ENCODE measurements at regions not wholly inside any gene's neighbourhood (a gene's known extent, or its start where the extent isn't known, plus 50 kb on each side); places are given as distances from the start of the nearest gene placed in this dataset.

- no peaks in the 10 kb centered on the region for H3K4me1 ChIP-seq (ENCODE audit: control insufficient read depth in 2 of 2, insufficient read depth in 2 of 2, low read length in 1 of 2)
- 80 to 81% methylated on average over 2 of the region's 2 CpGs for WGBS, 2 donors
- H3K36me3 ChIP-seq (ENCODE audit: control insufficient read depth in 2 of 2, insufficient read depth in 2 of 2, low read length in 1 of 2) = no peaks in the 10 kb centered on the region
- no peak overlapping the region for H3K27ac ChIP-seq (ENCODE audit: low read depth in 2 of 2, low read length in 1 of 2)
- H3K27me3 ChIP-seq (ENCODE audit: control insufficient read depth in 1 of 2, insufficient read depth in 2 of 2, low read length in 2 of 2) = no peaks in the 10 kb centered on the region
- H3K4me3 ChIP-seq (ENCODE audit: low read depth in 1 of 2, low read length in 2 of 2) = no peak overlapping the region
- no peaks in the 10 kb centered on the region for H3K9me3 ChIP-seq (ENCODE audit: control insufficient read depth in 2 of 2, insufficient read depth in 1 of 2, low read depth in 1 of 2, low read length in 1 of 2)
Observed at GRCh38 chr12:62162214-62162613, 98.0 kb upstream of the USP15 start.

- H3K36me3 ChIP-seq (ENCODE audit: control insufficient read depth in 2 of 2, insufficient read depth in 2 of 2, low read length in 1 of 2) = no peaks in the 10 kb centered on the region
- no peak overlapping the region for H3K4me3 ChIP-seq (ENCODE audit: low read depth in 1 of 2, low read length in 2 of 2)
- H3K27ac ChIP-seq (ENCODE audit: low read depth in 2 of 2, low read length in 1 of 2) = no peak overlapping the region
- no peaks in the 10 kb centered on the region for H3K4me1 ChIP-seq (ENCODE audit: control insufficient read depth in 2 of 2, insufficient read depth in 2 of 2, low read length in 1 of 2)
- H3K27me3 ChIP-seq (ENCODE audit: control insufficient read depth in 1 of 2, insufficient read depth in 2 of 2, low read length in 2 of 2) = no peaks in the 10 kb centered on the region
- no peaks in the 10 kb centered on the region for H3K9me3 ChIP-seq (ENCODE audit: control insufficient read depth in 2 of 2, insufficient read depth in 1 of 2, low read depth in 1 of 2, low read length in 1 of 2)
- 67 to 75% methylated on average over 1 of the region's 1 CpG for WGBS, 2 donors
Observed at GRCh38 chr12:62163368-62163767, 96.8 kb upstream of the USP15 start.

- H3K27ac ChIP-seq (ENCODE audit: low read depth in 2 of 2, low read length in 1 of 2) = no peak overlapping the region
- WGBS, 2 donors = 70 to 75% methylated on average over 4 of the region's 4 CpGs
- H3K4me1 ChIP-seq (ENCODE audit: control insufficient read depth in 2 of 2, insufficient read depth in 2 of 2, low read length in 1 of 2) = no peaks in the 10 kb centered on the region
- H3K9me3 ChIP-seq (ENCODE audit: control insufficient read depth in 2 of 2, insufficient read depth in 1 of 2, low read depth in 1 of 2, low read length in 1 of 2) = no peaks in the 10 kb centered on the region
- no peak overlapping the region for H3K4me3 ChIP-seq (ENCODE audit: low read depth in 1 of 2, low read length in 2 of 2)
- no peaks in the 10 kb centered on the region for H3K27me3 ChIP-seq (ENCODE audit: control insufficient read depth in 1 of 2, insufficient read depth in 2 of 2, low read length in 2 of 2)
- H3K36me3 ChIP-seq (ENCODE audit: control insufficient read depth in 2 of 2, insufficient read depth in 2 of 2, low read length in 1 of 2) = no peaks in the 10 kb centered on the region
Observed at GRCh38 chr12:62164036-62164435, 96.2 kb upstream of the USP15 start.

- Histone ChIP-seq H3K36me3 (ENCODE audit: control insufficient read depth in 2 of 2, insufficient read depth in 2 of 2, low read length in 1 of 2) (no peaks in the 10 kb centered on the region), H3K4me1 (ENCODE audit: control insufficient read depth in 2 of 2, insufficient read depth in 2 of 2, low read length in 1 of 2) (no peaks in the 10 kb centered on the region), H3K9me3 (ENCODE audit: control insufficient read depth in 2 of 2, insufficient read depth in 1 of 2, low read depth in 1 of 2, low read length in 1 of 2) (no peaks in the 10 kb centered on the region), H3K27me3 (ENCODE audit: control insufficient read depth in 1 of 2, insufficient read depth in 2 of 2, low read length in 2 of 2) (no peaks in the 10 kb centered on the region), H3K4me3 (ENCODE audit: low read depth in 1 of 2, low read length in 2 of 2) (no peak overlapping the region), H3K27ac (ENCODE audit: low read depth in 2 of 2, low read length in 1 of 2) (no peak overlapping the region)
- WGBS, 2 donors = 57 to 60% methylated on average over 2 of the region's 2 CpGs
Observed at GRCh38 chr12:62166525-62166924, 93.7 kb upstream of the USP15 start.

- Histone ChIP-seq H3K27me3 (ENCODE audit: control insufficient read depth in 1 of 2, insufficient read depth in 2 of 2, low read length in 2 of 2) (no peaks in the 10 kb centered on the region), H3K4me3 (ENCODE audit: low read depth in 1 of 2, low read length in 2 of 2) (no peak overlapping the region), H3K36me3 (ENCODE audit: control insufficient read depth in 2 of 2, insufficient read depth in 2 of 2, low read length in 1 of 2) (no peaks in the 10 kb centered on the region), H3K9me3 (ENCODE audit: control insufficient read depth in 2 of 2, insufficient read depth in 1 of 2, low read depth in 1 of 2, low read length in 1 of 2) (no peaks in the 10 kb centered on the region), H3K27ac (ENCODE audit: low read depth in 2 of 2, low read length in 1 of 2) (no peak overlapping the region), H3K4me1 (ENCODE audit: control insufficient read depth in 2 of 2, insufficient read depth in 2 of 2, low read length in 1 of 2) (no peaks in the 10 kb centered on the region)
- 74 to 82% methylated on average over 2 of the region's 2 CpGs for WGBS, 2 donors
Observed at GRCh38 chr12:62168411-62168810, 91.8 kb upstream of the USP15 start.

GRCh38 chr12:62170241-62170640 lies 90.0 kb upstream of the USP15 start:
- WGBS, 2 donors = 63 to 67% methylated on average over 1 of the region's 1 CpG
- Histone ChIP-seq H3K36me3 (ENCODE audit: control insufficient read depth in 2 of 2, insufficient read depth in 2 of 2, low read length in 1 of 2) (no peaks in the 10 kb centered on the region), H3K4me1 (ENCODE audit: control insufficient read depth in 2 of 2, insufficient read depth in 2 of 2, low read length in 1 of 2) (no peaks in the 10 kb centered on the region), H3K27ac (ENCODE audit: low read depth in 2 of 2, low read length in 1 of 2) (no peak overlapping the region), H3K27me3 (ENCODE audit: control insufficient read depth in 1 of 2, insufficient read depth in 2 of 2, low read length in 2 of 2) (no peaks in the 10 kb centered on the region), H3K4me3 (ENCODE audit: low read depth in 1 of 2, low read length in 2 of 2) (no peak overlapping the region), H3K9me3 (ENCODE audit: control insufficient read depth in 2 of 2, insufficient read depth in 1 of 2, low read depth in 1 of 2, low read length in 1 of 2) (no peaks in the 10 kb centered on the region)

GRCh38 chr12:62190689-62191490 lies 69.3 kb upstream of the USP15 start:
- Histone ChIP-seq H3K4me1 (ENCODE audit: control insufficient read depth in 2 of 2, insufficient read depth in 2 of 2, low read length in 1 of 2) (peaks cover 9 to 15% of the 10 kb centered on the region in 2 donors), H3K27ac (ENCODE audit: low read depth in 2 of 2, low read length in 1 of 2) (no peak overlapping the region), H3K27me3 (ENCODE audit: control insufficient read depth in 1 of 2, insufficient read depth in 2 of 2, low read length in 2 of 2) (peaks cover 8 to 9% of the 10 kb centered on the region in 2 donors), H3K9me3 (ENCODE audit: control insufficient read depth in 2 of 2, insufficient read depth in 1 of 2, low read depth in 1 of 2, low read length in 1 of 2) (peaks cover 0 to 4% of the 10 kb centered on the region in 2 donors), H3K36me3 (ENCODE audit: control insufficient read depth in 2 of 2, insufficient read depth in 2 of 2, low read length in 1 of 2) (no peaks in the 10 kb centered on the region), H3K4me3 (ENCODE audit: low read depth in 1 of 2, low read length in 2 of 2) (peak overlapping the region; percentile 20 to 30)
- 5 to 6% methylated on average over 55 to 61 of the region's 61 CpGs for WGBS, 2 donors

GRCh38 chr12:62191491-62192179 lies 68.6 kb upstream of the USP15 start:
- H3K4me3 ChIP-seq (ENCODE audit: low read depth in 1 of 2, low read length in 2 of 2) = peak overlapping the region; percentile 20 to 30
- peaks cover 0 to 4% of the 10 kb centered on the region in 2 donors for H3K9me3 ChIP-seq (ENCODE audit: control insufficient read depth in 2 of 2, insufficient read depth in 1 of 2, low read depth in 1 of 2, low read length in 1 of 2)
- peaks cover 8 to 9% of the 10 kb centered on the region in 2 donors for H3K27me3 ChIP-seq (ENCODE audit: control insufficient read depth in 1 of 2, insufficient read depth in 2 of 2, low read length in 2 of 2)
- H3K36me3 ChIP-seq (ENCODE audit: control insufficient read depth in 2 of 2, insufficient read depth in 2 of 2, low read length in 1 of 2) = no peaks in the 10 kb centered on the region
- H3K27ac ChIP-seq (ENCODE audit: low read depth in 2 of 2, low read length in 1 of 2) = no peak overlapping the region
- H3K4me1 ChIP-seq (ENCODE audit: control insufficient read depth in 2 of 2, insufficient read depth in 2 of 2, low read length in 1 of 2) = peaks cover 9 to 15% of the 10 kb centered on the region in 2 donors
- WGBS, 2 donors = 5% methylated on average over 41 of the region's 41 CpGs

GRCh38 chr12:62192180-62192902 lies 67.9 kb upstream of the USP15 start:
- Histone ChIP-seq H3K27me3 (ENCODE audit: control insufficient read depth in 1 of 2, insufficient read depth in 2 of 2, low read length in 2 of 2) (peaks cover 8 to 9% of the 10 kb centered on the region in 2 donors), H3K27ac (ENCODE audit: low read depth in 2 of 2, low read length in 1 of 2) (no peak overlapping the region), H3K9me3 (ENCODE audit: control insufficient read depth in 2 of 2, insufficient read depth in 1 of 2, low read depth in 1 of 2, low read length in 1 of 2) (peaks cover 0 to 4% of the 10 kb centered on the region in 2 donors), H3K4me3 (ENCODE audit: low read depth in 1 of 2, low read length in 2 of 2) (peak overlapping the region; percentile 9 to 30), H3K4me1 (ENCODE audit: control insufficient read depth in 2 of 2, insufficient read depth in 2 of 2, low read length in 1 of 2) (peaks cover 9 to 15% of the 10 kb centered on the region in 2 donors), H3K36me3 (ENCODE audit: control insufficient read depth in 2 of 2, insufficient read depth in 2 of 2, low read length in 1 of 2) (no peaks in the 10 kb centered on the region)
- 2% methylated on average over 34 of the region's 34 CpGs for WGBS, 2 donors
